Transverse colon (tissue), 4 donors: ENCODE measurements at regions not wholly inside any gene's neighbourhood (a gene's known extent, or its start where the extent isn't known, plus 50 kb on each side); places are given as distances from the start of the nearest gene placed in this dataset.
"Not testable (repeated sequence)": the region's sequence is repeated elsewhere in the genome, so short reads cannot be mapped to it uniquely, and the experiment has no call there.

Experiments used
- DNase-seq: peaks from one replicate; pipeline ENCODE4 v3.0.0-alpha.2; 2019
- H3K27ac ChIP-seq, 4 donors: fragments of 200-600 bp; sonication (generic); 2 replicates each; pipeline ENCODE4 v1.5.1; 2016 to 2018; ENCODE audit warnings: inconsistent platforms in 4 of 4
- H3K27me3 ChIP-seq: fragments of 200-600 bp; sonication (generic); 2 replicates; pipeline ENCODE4 v1.5.1; 2017; ENCODE audit warnings: inconsistent platforms
- H3K36me3 ChIP-seq, 4 donors: fragments of 200-600 bp; sonication (generic); 2 replicates each; pipeline ENCODE4 v1.5.1; 2017 to 2019; ENCODE audit warnings: inconsistent platforms in 4 of 4
- H3K4me1 ChIP-seq, 4 donors: fragments of 200-600 bp; sonication (generic); 2 replicates each; pipeline ENCODE4 v1.5.1; 2017 to 2020; ENCODE audit warnings: inconsistent platforms in 4 of 4
- H3K4me3 ChIP-seq, 4 donors: fragments of 200-600 bp; sonication (generic); 1 replicate in 1 of 4; 2 replicates in 3 of 4; pipeline versions ENCODE4 v1.5.1 to v1.6.1; 2017 to 2019; ENCODE audit warnings: inconsistent platforms in 4 of 4
- H3K9me3 ChIP-seq, 2 donors: fragments of 200-600 bp; sonication (generic); 2 replicates each; pipeline ENCODE4 v1.5.1; 2017 to 2019; ENCODE audit warnings: inconsistent platforms in 2 of 2
- EP300 ChIP-seq: sonication (generic); formaldehyde crosslinking; IDR thresholded peaks from one replicate; pipeline ENCODE4 v1.6.1; 2017; ENCODE audit warnings: antibody characterized with exemption, low read depth
- POLR2A ChIP-seq: fragments of 450-650 bp; IDR thresholded peaks from one replicate; pipeline ENCODE4 v1.6.1; 2016; ENCODE audit warnings: antibody characterized with exemption, mild to moderate bottlenecking, moderate library complexity
- POLR2AphosphoS5 ChIP-seq, 3 donors: sonication (generic); formaldehyde crosslinking; IDR thresholded peaks; one replicate each; pipeline ENCODE4 v1.6.1; 2016; ENCODE audit warnings: antibody characterized with exemption in 3 of 3
- WGBS, 2 donors: methylation state at CpG; one replicate each; pipeline ENCODE4 v1.1.5; 2018; ENCODE audit warnings: low coverage in 1 of 2; 5-methylcytosine and 5-hydroxymethylcytosine counted together
- in situ Hi-C, 4 donors: fragments of 200-750 bp; cut with MboI; loops; one replicate each; pipeline versions ENCODE4 v1.15.0 to v1.15.1; 2017; ENCODE audit warnings: low sequenced_read_pairs in 3 of 4, low pct_ligation_motif_present in 1 of 4, low pct_unique_long_range_greater_than_20kb in 1 of 4
- intact Hi-C: fragments of 100-400 bp; cut with DNase I; formaldehyde crosslinking; loops from one replicate; pipeline ENCODE4 v1.15.1; 2023; ENCODE audit warnings: low total_unique reads
- TF ChIP-seq, protein P1 (sequence below), 5 experiments: fragments of 200-600 bp in 3 of 5; fragments of 450-650 bp in 2 of 5; sonication (generic) in 3 of 5; IDR thresholded peaks; 1 replicate in 2 of 5; 2 replicates in 3 of 5; pipeline ENCODE4 v1.5.1; 2016 to 2017; ENCODE audit warnings: antibody characterized with exemption in 5 of 5, inconsistent platforms in 3 of 5, mild to moderate bottlenecking in 2 of 5, moderate library complexity in 1 of 5

DNA sequence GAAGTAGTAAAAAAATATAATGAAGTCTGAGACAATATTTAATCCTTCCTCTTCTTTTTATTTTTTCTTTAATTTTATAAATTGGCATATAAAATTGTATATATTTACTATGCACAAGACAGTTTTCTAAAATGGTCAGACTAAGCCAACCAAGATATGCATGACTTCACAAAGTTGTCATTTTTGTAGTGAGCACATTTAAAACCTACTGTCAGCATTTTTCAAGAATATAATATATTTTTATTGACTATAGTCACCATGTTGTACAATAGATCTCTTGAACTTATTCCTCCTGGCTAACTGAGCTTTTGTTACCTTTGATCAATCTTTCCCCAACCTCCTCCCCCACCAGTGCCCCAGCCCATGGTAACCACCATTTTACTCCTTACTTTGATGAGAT is 129.2 kb downstream of the ATP6V1G3 start:
- DNase-seq: no peak
- in situ Hi-C loops (no loop called here), intact Hi-C loops (no loop called here)
- Histone ChIP-seq H3K27me3 (no peaks in the 10 kb centered on the region), H3K27ac (no peak overlapping the region), H3K4me1 (no peaks in the 10 kb centered on the region), H3K36me3 (no peaks in the 10 kb centered on the region), H3K4me3 (no peak overlapping the region), H3K9me3 (no peaks in the 10 kb centered on the region)
- TF ChIP-seq EP300: no peak

DNA sequence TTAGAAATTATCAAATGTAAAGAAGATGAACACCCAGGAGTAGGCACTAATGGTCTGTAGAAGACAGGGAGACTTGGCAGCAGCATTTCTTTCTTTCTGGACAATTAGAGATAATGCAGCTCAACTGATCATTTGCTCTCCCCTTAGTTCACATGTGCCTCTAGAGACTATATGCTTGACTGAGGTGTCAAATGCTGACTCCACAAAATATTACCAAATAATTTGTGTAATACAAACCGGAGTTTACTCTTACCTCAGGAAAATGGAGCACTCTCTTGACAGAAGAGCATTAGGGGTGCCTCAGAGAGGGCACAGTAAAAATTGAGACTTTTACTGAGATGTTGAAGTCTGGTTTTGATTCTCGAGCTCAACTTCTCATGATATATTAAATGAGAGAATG is 131.8 kb downstream of the ATP6V1G3 start:
- no peak for DNase-seq
- TF ChIP-seq, protein P1, sequence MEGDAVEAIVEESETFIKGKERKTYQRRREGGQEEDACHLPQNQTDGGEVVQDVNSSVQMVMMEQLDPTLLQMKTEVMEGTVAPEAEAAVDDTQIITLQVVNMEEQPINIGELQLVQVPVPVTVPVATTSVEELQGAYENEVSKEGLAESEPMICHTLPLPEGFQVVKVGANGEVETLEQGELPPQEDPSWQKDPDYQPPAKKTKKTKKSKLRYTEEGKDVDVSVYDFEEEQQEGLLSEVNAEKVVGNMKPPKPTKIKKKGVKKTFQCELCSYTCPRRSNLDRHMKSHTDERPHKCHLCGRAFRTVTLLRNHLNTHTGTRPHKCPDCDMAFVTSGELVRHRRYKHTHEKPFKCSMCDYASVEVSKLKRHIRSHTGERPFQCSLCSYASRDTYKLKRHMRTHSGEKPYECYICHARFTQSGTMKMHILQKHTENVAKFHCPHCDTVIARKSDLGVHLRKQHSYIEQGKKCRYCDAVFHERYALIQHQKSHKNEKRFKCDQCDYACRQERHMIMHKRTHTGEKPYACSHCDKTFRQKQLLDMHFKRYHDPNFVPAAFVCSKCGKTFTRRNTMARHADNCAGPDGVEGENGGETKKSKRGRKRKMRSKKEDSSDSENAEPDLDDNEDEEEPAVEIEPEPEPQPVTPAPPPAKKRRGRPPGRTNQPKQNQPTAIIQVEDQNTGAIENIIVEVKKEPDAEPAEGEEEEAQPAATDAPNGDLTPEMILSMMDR (IDR thresholded peaks at IDR 0.05): no peak
- no peak for TF ChIP-seq POLR2AphosphoS5 (IDR thresholded peaks at IDR 0.05)
- TF ChIP-seq POLR2A: no peak
- TF ChIP-seq EP300: no peak
- 78 to 87% methylated on average over 2 of the region's 2 CpGs for WGBS, 2 donors
- in situ Hi-C loops (no loop called here), intact Hi-C loops (no loop called here)
- Histone ChIP-seq H3K9me3 (no peaks in the 10 kb centered on the region), H3K27me3 (no peaks in the 10 kb centered on the region), H3K36me3 (no peaks in the 10 kb centered on the region), H3K4me3 (no peak overlapping the region), H3K27ac (no peak overlapping the region), H3K4me1 (no peaks in the 10 kb centered on the region)

DNA sequence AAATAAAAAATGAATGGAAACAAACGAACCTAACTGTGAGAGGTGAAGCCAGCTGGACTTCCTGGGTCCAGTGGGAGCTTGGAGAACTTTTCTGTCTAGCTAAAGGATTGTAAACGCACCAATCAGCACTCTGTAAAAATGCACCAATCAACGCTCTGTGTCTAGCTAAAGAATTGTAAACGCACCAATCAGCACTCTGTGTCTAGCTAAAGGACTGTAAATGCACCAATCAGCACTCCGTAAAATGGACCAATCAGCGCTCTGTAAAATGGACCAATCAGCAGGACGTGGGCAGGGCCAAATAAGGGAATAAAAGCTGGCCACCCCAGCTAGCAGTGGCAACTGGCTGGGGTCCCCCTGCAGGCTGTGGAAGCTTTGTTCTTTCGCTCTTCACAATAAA is 135.8 kb downstream of the ATP6V1G3 start:
- H3K36me3 ChIP-seq, H3K9me3 ChIP-seq, H3K4me3 ChIP-seq, H3K27me3 ChIP-seq, H3K27ac ChIP-seq, H3K4me1 ChIP-seq, intact Hi-C loops, DNase-seq, in situ Hi-C loops: not testable (repeated sequence)
- WGBS, 2 donors: 85% methylated on average over 7 to 8 of the region's 8 CpGs

DNA sequence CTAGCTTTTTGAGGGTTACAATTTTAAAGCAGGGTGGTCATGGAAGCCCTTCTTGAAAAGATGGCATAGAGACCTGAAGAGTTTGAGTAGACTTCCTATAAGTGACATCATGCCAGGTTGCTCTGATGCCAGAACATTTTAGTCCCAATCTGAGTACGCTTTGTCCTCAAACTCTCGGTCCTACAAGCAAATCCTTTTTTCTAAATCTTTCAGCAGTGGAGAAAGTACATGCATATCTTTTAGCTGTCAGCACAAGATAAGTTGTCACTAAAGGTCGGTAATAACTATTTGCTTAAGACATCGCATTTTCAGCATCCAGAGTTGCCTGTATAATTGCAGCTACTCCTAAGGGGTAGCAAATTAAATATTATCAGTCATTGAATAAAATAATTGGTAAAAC is 140.4 kb downstream of the ATP6V1G3 start:
- TF ChIP-seq POLR2AphosphoS5 (IDR thresholded peaks at IDR 0.05): no peak
- TF ChIP-seq, protein P1 (IDR thresholded peaks at IDR 0.05): no peak
- TF ChIP-seq EP300: no peak
- no peak for TF ChIP-seq POLR2A
- H3K9me3 ChIP-seq: no peaks in the 10 kb centered on the region
- 85 to 86% methylated on average over 4 of the region's 4 CpGs for WGBS, 2 donors
- in situ Hi-C loops (no loop called here), intact Hi-C loops (no loop called here)
- H3K4me1 ChIP-seq: no peaks in the 10 kb centered on the region
- no peak overlapping the region for H3K27ac ChIP-seq
- H3K27me3 ChIP-seq: no peaks in the 10 kb centered on the region
- no peak for DNase-seq
- H3K4me3 ChIP-seq: no peak overlapping the region
- no peaks in the 10 kb centered on the region for H3K36me3 ChIP-seq

DNA sequence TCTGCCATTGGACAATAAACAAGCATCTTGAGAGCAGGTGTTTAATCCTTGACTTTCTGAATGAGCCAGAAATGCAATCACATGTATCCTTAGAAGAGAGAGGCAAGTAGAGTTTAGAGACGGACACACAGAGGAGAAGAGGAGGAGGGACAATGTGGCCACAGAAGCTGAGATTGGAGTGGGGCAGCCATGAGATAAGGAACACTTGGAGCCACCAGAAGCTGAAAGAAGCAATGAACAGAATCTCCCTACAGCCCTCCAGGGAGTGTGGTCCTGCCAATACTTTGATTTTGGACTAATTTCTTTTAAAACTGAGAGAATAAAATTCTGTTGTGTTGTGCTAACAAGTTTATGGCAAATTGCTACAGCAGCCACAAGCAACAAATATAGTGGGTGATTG is 141.0 kb downstream of the ATP6V1G3 start:
- H3K27me3 ChIP-seq: no peaks in the 10 kb centered on the region
- no peaks in the 10 kb centered on the region for H3K36me3 ChIP-seq
- no peaks in the 10 kb centered on the region for H3K9me3 ChIP-seq
- TF ChIP-seq EP300 (no peak), POLR2AphosphoS5 (IDR thresholded peaks at IDR 0.05) (no peak), POLR2A (no peak)
- TF ChIP-seq, protein P1 (IDR thresholded peaks at IDR 0.05): no peak
- no peak overlapping the region for H3K4me3 ChIP-seq
- H3K27ac ChIP-seq: no peak overlapping the region
- H3K4me1 ChIP-seq: no peaks in the 10 kb centered on the region
- 82 to 86% methylated on average over 1 of the region's 1 CpG for WGBS, 2 donors
- in situ Hi-C loops: no loop called here
- intact Hi-C loops: no loop called here
- no peak for DNase-seq
